ENCODE measurements at regions not wholly inside any gene's neighbourhood (a gene's known extent, or its start where the extent isn't known, plus 50 kb on each side); places are given as distances from the start of the nearest gene placed in this dataset.

DNA sequence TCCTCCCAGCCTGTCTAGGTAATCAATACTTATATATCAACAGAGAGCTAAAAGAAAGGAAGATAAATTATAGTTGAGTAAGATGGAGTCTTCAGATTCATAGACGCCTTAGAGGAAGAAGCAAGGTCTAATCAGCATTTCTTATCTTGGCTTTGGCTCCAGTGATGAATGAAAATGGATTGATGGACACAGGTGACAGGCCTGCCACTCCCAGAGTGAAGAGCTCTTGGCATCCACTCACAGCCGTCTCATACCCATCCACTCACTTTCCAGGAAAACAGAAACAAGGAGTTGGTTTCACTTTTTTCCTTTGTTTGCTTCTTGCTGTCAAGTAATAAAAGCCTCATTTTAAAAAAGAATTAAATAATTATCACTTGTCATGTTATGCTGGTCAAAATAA, 168.2 kb downstream of the MFSD1 start:
- no peak for DNase-seq (ENCODE audit: low read depth in 3 of 3)

DNA sequence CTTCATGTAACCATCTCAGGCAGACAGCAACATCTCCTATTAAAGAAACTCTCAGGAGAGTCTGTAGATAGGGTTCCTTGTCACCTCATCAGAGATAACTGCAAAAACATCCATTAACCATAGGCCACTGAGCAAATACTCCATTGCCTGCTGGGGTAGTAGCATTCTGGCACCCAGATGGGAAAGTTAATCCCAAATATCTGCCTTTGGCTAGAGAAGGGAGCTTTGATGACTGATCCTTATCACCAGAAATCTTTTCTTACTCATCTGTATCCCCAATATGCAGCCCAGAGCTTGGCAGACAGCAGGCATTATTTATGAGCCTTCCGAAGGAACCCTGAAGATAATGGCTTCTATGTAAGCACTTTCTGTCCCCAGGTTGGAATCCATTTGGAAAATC, 173.1 kb downstream of the MFSD1 start:
- no peak for DNase-seq (ENCODE audit: low read depth in 3 of 3)

DNA sequence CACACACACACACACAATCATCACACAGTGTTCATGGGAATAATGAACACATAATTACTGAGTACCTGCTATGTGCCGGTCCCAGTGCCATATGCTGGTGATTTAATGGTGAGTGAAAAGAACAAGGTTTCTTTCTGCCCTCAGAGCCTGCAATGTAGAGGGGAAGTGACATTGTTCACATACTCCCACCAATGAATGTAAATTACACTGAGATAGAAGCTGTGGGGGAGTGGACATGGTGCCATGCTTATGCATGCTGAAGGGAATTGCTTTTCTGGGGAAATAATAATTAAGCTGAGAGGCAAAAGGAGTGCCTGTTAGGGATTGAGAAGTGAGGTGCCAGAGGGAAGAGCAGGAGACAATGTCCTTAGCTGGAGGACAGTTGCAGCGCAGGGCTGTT, 175.1 kb downstream of the MFSD1 start:
- no peak for DNase-seq (ENCODE audit: low read depth in 3 of 3)

DNA sequence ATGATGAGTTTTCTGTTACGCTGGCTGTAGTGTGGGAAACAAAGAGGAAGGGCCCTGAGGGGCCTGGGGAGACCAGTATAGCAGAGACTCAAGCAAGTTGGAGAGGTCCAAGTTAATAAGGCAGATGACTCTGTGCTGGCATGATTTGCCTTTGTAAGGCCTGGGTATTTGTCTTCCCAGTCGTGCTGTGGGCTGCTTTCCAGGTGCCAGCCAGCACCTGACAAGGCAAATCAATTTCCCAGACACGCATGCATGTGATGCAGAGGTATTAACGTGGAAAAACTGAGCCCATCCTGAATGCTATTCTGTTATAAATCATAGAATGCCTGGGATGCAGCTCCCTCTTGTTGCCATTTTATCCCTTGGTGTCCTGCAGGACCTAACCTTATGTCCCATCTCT, 175.6 kb downstream of the MFSD1 start:
- no peak for DNase-seq (ENCODE audit: low read depth in 3 of 3)

DNA sequence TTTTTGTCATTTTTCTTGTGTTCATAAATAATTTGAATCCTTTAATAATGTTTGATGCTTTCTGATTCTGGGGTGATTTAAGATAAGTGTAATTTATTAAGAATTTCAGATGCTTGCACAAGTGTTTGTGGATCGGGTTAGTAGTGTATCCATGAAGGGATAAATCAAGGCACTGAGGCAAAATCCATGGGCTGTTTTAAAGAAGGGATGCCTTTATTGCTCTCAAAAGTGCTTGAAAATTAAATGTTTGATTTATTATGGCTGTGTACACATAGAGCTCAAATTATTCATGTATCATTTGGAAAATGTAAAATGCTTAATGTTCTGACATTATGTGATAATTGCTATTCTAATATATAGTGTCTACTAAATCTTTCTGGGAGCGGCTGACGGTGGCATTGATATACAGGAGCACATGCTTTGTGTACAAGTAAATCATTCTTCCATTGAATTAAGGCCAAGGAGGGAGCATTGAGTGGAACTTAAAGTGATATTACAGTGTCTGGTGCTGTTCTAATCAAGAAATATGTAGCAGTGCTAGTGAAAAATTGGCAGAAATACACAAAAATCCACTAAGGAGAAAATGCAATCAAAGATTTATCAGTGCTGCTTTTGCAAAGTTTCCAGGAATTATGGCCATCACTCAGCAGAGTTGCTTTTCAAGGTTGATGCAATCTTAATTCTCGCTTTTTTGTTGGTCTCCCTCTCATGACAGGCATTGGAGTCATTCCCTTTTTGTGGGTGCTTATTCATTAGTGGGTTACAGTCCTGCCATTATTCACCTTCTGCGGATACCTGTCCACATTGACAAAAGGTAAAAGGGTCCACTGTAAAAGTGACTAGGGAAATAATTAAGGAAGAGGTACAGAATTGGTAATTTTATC, 181.6 kb downstream of the MFSD1 start:
- no peak for DNase-seq (ENCODE audit: low read depth in 3 of 3)

DNA sequence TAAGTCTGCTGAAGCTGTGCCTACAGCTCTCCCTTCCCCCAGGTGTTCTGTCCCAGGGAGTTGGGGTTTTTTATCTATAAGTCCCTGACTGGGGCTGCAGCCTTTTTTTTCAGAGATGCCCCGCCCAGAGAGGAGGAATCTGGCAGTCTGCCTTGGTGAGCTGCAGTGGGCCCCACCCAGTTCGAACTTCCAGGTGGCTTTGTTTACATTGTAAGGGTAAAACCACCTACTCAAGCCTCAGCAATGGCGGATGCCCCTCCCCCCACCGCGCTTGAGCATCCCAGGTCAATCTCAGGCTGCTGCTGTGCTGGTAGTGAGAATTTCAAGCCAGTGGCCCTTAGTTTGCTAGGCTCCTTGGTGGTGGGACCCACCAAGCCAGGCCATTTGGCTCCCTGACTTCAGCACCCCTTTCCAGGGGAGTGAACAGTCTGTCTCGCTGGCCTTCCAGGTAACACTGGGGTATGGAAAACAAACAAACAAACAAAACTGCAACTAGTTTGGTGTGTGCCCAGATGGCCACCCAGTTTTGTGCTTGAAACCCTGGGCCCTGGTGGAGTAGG, 189.4 kb downstream of the MFSD1 start:
- DNase-seq (ENCODE audit: low read depth in 3 of 3) = no peak

DNA sequence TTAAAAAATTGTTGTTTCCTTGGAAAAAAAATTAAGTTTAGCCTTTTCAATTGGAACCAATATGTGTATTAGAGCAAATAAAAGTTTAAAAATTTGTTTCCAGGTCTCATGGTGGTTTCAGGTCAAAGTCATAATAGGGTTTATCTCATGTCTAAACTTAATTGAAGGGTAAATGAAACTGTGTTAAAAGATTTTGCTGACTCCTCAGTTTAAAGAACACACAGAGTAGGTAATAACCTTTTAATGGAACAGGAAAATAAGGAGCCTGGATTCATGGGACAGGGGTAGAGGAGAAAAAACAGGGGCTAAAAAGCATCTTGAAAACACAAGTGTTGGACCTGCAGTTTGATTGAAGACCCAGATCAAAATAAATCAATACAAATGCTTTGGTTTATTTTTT, 190.6 kb downstream of the MFSD1 start:
- no peak for DNase-seq (ENCODE audit: low read depth in 3 of 3)

DNA sequence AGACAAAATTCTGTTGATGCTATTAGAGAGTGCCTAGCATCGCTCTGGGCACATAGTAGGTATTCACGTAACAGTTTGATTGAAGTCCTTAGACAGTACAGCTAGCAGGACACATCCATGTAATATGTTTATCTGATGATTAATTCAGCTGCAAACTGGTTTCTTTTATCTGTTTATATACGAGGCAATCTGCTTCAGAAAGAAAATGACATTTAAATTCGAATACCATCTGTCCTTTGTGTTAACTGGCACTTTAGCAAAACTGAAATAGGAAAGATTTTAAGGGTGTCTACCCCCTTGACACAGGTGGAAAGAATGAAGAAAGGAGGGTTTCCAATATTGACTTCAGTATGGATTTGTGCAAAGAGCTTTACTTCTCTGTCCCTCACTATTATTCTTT, 192.5 kb downstream of the MFSD1 start:
- DNase-seq (ENCODE audit: low read depth in 3 of 3) = no peak

DNA sequence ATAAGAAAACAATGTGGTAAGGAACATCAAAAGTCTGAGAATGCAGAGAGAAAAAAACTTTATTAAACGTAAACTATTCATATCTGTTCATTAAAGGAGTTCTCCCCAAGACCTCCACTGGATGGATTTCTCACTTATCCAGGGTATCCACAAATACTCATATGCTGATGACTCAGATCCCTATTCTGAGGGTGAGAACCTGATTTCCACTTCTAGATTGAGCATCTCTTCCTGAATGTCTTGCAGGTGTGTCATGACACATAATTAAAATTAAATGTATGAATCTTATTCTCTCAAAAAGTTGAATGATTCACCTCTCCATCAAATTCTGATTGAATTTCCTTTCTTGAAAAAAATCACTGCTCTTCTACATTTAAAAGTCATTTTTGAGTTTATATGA, 199.9 kb downstream of the MFSD1 start:
- no peak for DNase-seq (ENCODE audit: low read depth in 3 of 3)

DNA sequence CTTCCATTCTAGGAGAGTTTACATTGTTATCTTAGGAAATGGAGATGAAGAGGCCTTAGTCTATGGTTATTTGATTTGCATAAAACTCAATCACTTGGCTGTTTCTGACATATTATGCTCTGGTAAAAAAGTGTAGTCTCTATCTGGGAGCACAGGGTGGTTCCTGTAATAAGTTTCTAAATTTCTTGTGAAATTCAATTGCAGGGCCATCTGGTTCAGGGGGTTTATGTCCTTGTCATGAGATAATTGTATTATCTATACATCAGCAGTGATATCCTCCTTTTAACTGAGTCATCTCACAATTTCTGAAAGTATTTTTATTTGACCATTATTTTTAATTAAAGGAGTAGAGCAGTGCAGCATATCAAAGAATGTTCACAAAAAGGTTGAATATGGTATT, 203.3 kb downstream of the MFSD1 start:
- DNase-seq (ENCODE audit: low read depth in 3 of 3) = no peak

DNA sequence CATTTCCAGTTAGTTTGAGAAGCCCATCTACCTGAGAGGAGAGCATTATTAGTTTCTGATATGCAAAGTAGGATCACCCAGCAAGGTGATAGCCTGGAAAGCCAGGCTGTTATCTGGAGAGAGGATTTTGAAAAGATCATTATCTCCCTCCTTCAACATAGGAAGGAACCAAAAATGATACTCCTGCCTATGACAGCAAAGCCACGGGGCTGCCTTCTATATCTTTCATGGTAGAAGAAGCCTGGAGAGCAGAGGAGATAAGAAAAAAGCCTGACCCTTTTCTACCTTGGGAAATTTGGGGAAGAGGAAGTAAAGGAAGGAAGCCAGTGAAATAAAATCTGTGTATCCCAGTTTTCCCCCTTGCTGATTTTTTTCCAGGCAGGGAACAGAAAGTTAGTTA, 205.5 kb downstream of the MFSD1 start:
- DNase-seq (ENCODE audit: low read depth in 3 of 3) = no peak

DNA sequence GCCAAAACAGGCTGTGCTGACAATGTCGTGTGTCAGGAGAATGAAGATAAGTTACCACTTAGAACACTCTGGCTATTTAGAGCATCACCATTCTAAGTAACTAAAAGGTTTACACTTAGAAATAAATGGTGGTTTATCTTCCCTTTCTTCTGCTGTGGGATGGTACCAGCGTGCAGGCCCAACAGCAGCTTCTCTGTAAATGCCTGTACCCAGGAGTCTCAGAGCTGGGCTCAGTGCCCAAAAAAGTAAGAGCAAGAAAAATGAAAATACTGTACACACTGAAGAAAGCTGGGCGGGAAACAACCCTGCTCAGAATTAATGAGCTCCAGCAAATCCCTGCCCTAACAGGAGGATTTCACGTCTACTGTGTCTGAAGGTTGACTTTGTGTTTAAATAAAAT, 206.5 kb downstream of the MFSD1 start:
- no peak for DNase-seq (ENCODE audit: low read depth in 3 of 3)

DNA sequence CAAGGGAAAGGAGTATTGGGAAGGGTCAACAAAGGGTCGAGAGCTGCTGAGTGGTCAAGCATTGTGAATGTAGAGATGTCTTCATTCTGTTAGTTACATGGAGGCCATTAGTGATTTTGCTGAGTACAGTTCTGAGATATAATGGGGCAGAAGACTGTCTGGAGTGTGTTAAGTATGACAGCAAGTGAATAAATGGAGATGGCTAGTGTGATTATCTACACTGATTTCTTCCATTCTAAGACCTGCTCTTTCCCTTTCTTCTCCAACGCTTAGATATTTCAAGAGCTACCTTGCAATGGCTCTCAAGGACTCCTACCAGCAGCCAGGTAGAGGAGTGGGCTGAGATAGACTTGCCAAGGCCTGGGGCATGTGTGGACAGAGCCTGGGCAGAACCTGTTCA, 216.5 kb downstream of the MFSD1 start:
- DNase-seq (ENCODE audit: low read depth in 3 of 3) = no peak

DNA sequence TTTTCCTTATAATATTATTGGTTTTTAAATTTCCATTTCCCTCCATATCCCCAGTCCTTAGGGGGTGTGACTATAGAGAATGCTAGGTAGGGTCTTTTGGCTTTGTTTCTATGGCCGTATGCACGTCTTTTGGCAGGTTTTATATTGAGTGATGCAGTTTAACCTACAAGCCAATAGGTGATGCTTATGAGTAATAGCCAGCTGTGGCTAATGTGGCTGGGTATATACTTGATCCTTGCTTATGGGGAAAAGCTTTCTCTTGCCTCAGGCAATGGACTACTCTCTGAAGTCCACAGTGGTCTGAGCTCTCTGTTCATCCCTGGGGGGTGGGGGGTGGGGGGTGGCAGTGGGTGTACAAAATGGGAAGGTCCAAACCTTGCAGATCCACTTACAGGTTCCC, 223.9 kb downstream of the MFSD1 start:
- DNase-seq (ENCODE audit: low read depth in 3 of 3) = no peak

DNA sequence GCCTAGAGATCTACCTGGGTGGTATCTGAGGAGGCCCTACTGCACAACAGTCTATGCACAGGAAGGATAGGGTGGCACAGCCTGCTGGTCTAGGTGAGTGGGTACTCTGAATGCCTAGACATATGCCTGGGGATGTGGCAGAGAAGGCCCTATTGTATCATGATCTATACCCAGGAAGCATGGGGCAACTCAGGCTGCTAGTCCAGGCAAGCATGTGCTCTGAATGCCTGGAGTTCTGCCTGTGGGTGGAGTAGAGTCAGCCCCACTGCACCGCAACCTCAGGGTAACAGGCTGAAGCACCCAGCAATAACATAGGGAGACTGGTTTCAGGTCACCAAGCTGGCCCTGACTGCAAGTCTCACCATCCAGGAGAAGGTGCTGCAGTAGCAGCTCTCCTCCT, 224.7 kb downstream of the MFSD1 start:
- no peak for DNase-seq (ENCODE audit: low read depth in 3 of 3)

DNA sequence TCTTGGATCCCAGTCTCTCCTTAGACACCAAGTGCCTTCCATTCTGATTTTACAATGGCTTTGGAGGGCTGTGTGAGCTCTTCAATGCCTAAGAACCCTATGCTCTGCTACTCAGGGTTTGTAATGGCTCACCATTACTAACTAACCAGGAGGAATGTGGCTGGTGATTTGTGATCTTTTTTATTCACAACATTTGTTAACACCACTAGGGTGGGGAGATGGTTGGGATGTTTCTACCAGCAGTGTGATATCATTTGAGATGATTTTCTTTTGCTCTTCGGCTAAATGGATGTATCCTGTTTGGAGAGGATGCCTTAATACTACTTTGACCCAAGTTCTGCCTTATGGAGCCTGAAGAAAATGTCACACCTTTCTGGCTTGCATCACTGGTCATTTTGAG, 226.9 kb downstream of the MFSD1 start:
- no peak for DNase-seq (ENCODE audit: low read depth in 3 of 3)

DNA sequence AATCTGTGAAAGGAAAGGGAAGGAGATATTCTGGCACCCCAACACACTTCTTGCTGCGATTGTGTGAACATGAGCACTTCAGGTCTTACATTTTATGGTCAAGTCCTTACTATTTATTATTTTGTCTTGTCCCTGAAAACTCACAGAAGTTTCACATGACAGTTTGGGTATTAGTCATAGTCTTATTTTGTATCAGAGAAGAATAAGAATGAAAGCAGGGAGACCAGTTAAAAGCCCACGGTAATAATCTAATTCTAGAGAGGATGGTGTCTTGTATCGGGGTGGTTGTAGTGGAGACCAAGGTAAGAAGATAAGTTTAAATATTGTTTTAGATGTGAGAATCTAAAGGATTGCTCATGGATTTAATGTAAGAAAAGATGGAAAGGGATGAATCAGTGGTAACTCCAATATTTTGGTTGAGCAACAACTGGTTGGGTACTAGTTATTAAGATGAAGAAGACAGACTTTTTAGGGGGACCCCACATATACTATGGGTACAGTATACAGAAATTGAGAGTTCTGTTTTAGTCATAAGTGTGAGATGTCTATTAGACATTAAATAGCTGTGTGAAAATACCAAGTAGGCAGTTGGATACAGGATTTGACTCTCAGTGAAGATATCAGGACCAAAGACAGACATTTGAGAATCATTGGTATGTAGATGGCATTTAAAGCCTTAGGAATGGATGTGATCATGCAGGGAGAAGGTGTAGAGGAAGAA, 227.6 kb downstream of the MFSD1 start:
- no peak for DNase-seq (ENCODE audit: low read depth in 3 of 3)

DNA sequence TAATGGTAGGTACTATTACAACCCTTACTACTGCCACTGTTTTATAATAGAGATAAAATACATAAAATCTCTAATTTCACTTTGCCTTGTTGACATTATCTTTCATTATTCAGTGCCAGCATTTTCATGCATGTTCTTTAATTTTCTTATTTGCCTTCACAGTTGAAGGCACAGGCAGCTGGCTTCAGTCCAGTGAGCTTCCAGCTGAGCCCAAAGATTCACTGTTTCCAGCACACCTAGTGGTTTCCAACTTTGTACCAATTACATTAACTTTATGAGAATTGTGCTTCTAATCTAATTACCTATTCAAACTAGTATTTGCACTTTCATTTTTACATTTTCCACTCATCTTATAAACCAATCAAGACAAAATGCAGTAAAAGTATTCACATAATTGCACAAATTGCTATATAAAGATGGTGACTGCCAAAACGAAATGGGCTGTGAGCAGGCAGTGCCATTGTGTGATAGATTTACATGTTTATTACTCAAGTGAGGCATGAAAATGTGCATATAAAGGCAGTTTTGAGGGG, 228.3 kb downstream of the MFSD1 start:
- no peak for DNase-seq (ENCODE audit: low read depth in 3 of 3)

DNA sequence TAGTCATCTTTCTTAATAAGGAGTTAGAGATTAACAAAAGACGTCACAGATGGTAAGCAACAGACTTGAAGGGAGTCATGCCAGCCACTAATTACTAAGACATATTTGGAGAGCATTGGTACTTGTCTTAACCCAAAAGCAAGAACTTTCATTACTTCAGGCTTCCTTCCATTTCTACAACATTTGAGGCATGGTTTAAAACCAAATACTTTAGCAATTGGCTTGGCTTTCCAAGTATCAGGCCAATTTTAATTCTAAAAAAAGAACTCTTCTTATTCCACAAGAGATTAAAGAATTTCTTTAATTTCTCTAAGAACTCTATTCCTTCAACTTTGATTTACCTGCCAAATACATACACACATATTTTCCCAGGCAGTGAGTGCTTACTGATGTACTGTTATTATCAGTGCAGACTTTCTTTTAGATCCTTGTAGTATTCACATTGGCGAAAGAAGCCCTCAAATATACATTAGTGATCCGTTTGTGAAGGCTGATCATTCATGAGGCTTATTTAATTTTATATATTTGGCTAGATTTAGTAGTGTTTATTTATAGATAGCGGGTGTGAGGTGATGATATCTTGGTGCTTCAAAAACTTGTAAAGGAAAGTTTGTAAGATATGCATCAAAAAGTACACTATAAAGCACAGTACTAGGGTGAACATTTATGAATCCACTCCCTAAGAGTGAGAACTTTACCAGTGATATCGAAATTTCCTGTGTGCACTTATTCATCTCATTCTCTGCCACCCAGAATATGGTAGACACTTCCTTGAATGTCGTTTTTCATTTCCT, 229.2 kb downstream of the MFSD1 start:
- DNase-seq (ENCODE audit: low read depth in 3 of 3) = no peak

DNA sequence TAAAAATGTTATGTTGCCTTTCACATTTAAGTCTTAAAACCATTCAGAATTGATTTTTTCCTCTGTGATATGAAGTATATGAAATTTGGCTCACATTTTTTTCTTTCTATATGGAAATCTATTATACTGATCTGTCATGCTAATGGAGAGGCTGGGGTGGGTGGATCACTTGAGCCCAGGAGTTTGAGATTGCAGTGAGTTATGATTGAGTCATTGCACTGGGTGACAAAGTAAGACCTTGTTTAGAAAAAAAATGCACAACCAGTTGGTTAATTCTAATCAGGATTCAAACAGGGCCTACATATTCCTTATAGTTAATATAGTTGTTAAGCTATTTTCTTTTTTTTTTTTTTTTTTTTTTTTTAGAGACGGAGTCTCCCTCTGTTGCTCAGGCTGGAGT, 230.5 kb downstream of the MFSD1 start:
- no peak for DNase-seq (ENCODE audit: low read depth in 3 of 3)

DNA sequence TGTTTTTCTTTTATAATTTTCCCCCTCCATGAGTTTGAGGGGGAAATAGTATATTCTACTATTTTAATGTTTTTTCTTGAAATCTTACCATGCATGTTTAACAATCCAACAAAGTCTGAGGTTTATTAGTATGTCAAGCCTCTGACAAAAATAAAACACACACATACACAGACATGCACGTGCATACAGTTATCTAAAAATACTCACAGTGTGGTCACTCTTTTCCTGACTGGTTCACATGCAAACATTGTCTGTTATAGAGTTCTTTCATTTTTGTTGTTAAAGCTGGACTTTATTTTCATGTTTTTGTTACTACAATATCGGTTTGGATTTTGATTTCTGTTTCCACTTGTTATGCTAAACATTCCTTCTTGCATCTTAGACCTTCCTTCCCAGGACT, 236.6 kb downstream of the MFSD1 start:
- DNase-seq (ENCODE audit: low read depth in 3 of 3) = no peak

DNA sequence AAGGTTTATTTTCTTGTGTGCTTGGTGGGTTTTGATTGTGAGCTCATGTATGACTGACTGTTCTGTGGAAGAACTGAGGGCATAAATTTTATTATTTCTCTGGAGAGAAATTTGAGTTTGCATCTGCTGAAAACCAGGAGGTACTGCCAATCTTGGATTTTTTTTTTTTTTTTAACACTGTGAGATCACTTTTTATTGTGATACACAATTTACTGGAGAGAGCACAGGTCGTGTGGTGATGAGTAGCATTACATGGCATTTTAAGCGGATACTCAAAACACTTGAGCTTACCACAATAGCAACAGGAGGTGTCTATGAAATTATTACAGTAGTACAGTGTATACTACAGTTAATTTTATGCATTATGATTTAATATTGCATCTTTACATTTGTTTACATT, 237.4 kb downstream of the MFSD1 start:
- DNase-seq (ENCODE audit: low read depth in 3 of 3) = no peak

All from stimulated activated CD4-positive, alpha-beta T cell treated with anti-CD3 and anti-CD28 coated beads, TNF-alpha, amount 100 ng/mL, for 24 hours (primary cell).